HG03064 (cell line): ENCODE measurements at regions not wholly inside any gene's neighbourhood (a gene's known extent, or its start where the extent isn't known, plus 50 kb on each side); places are given as distances from the start of the nearest gene placed in this dataset.

Experiments used
- ATAC-seq: cut with Tn5 transposase; IDR thresholded peaks from one replicate; pipeline ENCODE4 v1.9.1; 2021; ENCODE audit warnings: low read depth; ENCODE audit not compliant: unreplicated experiment

- no peak for ATAC-seq
These were observed 253.4 kb downstream of the SLITRK6 start for GRCh38 chr13:85545771-85546170.

GRCh38 chr13:85544756-85545155 lies 254.5 kb downstream of the SLITRK6 start:
- ATAC-seq, result no peak

DNA sequence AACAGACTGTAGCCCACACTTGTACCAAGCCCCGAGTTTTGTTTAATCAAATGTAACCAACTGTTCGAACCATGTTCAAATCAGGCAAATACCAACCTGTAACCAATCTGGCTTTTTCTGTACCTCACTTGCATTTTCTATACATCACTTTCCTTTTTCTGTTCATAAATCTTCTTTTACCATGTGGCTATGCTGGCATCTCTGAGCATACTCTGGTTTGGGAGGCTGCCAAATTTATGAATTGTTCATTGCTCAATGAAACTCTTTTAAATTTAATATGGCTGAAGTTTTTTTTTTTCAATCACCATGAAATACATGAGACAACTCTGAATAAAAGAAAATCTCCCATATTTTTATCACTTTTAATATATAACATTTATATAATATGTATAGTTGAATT lies 256.1 kb downstream of the SLITRK6 start:
- ATAC-seq, result no peak

GRCh38 chr13:85541476-85541875 lies 257.7 kb downstream of the SLITRK6 start:
- no peak for ATAC-seq

- ATAC-seq, result no peak
These were observed 260.3 kb downstream of the SLITRK6 start for GRCh38 chr13:85538957-85539356.

- ATAC-seq, result no peak
These were observed 261.6 kb downstream of the SLITRK6 start for GRCh38 chr13:85537601-85538000.

- no peak for ATAC-seq
These were observed 262.5 kb downstream of the SLITRK6 start for GRCh38 chr13:85536706-85537105.

GRCh38 chr13:85535316-85536084 lies 263.7 kb downstream of the SLITRK6 start:
- ATAC-seq, result no peak

DNA sequence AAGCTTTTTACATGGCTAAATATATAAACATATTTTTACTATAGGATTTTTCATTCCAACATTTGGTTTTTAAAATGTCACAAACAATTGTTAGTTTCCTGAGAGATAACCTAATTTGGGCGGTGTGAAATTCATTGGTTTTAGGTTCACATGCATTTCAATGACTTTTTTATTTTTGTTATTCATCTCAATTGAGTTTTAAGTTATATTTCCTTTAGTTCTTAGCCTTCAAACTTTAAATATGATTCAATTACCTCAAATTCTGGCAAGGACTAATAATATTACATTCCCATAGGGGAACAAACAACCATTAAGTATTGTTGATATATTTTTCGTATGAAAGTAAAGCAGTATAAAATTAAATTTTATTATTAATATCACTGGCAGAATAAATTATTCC lies 265.3 kb downstream of the SLITRK6 start:
- ATAC-seq, result no peak

DNA sequence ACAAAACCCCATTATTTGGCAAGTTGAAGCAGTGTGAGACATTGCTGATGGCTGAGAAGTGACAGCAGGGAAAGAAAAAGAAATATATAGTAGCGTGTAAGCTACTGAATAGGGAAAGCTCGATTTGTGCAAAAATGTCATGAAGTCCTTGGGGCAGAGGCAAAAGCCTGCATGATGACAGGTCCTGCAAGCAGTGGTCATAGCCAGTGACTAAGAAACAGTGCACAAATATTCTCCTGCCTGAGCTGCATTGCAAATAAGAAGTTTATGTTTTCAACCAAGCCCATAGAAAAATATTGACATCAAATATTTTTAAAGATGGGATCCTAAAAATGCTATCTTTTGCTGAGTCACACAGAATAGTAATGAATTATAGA lies 270.0 kb downstream of the SLITRK6 start:
- ATAC-seq, result no peak

DNA sequence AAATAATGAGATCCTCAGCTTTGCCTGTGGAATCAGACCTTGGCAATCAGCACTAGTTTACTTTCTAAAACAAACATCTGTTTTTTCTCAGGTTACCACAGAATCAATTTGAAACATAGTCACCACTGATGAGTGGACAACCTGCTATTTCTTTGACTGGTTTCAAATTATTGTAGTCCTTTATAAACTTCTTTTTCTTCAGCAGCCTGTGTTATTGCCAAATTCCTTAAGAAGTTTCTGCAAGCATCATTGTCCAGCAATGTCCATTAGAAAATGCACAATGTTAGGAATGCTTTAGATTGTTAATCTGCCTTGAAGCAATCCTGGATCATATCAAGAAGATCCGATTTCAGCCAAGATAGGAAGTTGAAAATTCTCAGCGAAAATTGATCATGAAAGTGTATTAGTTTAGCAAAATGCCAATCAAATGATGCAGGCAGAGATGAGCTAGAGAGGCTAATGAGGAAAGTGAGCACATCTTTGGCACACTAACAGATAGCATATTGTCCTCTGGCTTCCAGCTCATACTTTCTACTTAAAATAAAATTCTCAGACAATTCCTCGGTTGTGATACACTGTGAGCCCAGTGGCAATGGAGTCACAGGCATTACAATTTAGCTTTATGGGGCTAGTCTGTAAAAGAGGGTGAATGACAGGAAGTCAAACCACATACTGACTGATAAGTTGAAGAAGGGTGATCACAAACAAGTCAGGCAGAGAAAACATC lies 270.6 kb downstream of the SLITRK6 start:
- no peak for ATAC-seq

GRCh38 chr13:85527316-85527715 lies 271.9 kb downstream of the SLITRK6 start:
- no peak for ATAC-seq

DNA sequence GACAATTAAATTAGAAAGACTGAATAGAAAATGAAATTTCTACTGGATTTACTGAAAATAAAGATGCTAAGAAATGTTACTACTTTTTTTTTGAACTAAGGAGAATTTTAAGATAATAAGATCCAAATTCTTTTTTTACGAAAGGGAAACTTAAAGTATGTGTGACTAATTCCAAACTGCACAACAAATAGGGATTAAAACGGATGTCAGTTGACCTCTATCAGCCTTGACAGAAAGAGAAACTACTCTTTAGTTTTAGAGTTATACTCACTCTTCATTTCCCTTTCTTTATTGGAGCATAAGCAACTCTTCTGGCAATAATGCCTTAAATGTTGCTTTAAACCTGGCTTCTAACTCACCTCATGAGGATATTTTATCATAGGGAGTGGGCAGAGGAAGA lies 273.8 kb downstream of the SLITRK6 start:
- no peak for ATAC-seq

DNA sequence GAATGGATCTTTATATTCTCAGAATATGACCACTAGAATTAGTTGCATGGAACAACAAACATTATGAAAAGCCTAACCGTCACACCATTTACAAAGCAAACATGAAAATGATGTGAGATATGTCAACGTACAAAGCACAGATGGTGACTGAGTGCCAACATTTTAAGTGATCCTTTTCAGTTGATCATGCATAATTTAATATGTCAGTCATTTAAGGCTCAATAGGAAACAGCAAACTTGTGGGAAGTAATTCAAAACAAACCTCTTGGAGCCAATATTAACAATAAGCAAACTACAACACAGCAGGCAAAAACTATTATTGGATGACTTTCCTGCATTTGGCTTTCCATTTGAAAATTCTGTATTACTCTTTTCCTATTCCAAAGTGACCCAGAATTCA lies 277.6 kb downstream of the SLITRK6 start:
- ATAC-seq, result no peak

GRCh38 chr13:85520445-85520844 lies 278.8 kb downstream of the SLITRK6 start:
- ATAC-seq, result no peak

DNA sequence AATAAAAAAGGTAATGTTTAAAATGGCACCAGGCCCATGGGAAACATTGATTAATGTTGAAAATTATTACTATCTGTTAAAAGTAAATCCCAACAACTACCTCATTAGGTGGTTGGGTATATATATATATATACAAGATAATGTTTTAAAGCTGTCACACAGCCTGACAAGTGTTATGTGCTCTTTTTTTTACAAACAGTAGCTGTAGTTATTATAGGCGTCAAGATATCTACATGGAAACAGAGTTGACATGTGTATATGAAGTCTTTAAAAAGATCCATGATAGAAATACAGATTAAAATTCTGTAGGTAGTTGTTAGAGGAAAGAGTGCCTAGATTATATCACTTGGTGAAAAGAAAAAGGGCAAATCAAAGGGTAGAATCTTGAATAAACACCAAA lies 279.9 kb downstream of the SLITRK6 start:
- no peak for ATAC-seq

DNA sequence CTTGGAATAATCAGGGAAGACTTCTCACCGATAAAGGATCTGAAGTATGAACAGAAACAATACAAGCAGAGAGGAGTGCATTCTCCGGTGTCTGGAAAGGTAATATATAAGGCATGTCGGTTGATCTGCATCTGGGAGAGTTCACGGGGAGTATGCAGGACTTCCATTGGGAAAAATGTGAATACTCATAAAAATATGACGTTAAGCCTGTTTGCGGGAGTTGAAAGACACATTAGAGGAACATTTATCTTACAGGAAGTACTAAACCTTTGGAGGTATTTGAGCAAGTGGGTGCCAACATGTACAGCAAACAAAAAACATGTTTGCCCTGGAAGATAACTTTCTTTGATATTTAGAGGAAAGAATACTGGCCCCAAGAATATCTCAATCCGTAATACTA lies 286.8 kb downstream of the SLITRK6 start:
- ATAC-seq, result no peak

DNA sequence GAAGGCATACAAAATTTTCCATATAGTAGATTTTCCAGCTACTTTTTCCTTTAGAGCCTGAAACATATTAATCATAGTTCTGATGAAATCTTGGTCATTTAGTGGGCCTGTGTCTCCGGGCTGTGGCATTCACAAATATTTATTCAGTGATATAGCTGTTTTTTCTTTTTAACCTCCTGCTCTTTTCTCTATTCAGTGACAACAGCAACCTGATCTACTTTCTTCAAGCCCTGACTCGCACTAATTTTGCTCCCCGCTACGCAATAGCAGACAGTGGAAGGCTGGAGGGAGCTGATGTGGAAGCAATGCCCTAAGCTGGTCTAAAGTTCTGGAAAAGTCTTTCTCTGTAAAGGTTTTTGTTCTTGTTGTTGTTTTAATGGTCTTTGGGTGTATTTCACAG lies 289.7 kb downstream of the SLITRK6 start:
- no peak for ATAC-seq

DNA sequence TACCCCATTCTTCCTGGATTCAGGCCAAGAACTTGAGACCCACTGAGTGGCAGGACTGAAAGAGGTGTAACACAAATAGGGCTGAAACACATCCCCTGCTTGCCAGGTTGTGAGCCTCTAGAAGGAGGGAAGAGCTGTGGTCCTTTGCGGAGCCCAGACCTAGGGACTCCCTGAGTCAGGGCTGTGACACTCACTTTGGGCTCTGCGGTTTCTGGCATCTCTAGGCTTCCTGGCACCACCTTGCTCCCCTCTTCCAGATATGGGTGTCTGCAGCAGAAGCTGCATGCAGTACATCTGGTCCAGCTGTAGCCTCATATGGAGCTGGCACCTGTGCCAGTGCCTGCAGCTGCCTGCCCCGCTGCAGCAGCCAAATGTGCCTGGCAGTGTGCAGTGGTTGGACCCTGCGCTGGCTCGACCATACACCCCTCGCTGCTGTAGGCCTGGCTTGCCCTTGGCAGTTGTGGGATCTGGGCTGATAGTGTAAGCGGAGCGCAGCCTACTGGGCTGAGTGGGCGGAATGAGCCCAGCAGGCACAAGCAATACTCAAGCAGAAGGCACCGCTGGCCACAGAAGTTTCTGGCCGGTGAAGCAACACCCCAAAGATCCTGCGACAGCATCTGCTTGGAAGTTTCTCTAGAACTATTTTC lies 290.4 kb downstream of the SLITRK6 start:
- no peak for ATAC-seq

DNA sequence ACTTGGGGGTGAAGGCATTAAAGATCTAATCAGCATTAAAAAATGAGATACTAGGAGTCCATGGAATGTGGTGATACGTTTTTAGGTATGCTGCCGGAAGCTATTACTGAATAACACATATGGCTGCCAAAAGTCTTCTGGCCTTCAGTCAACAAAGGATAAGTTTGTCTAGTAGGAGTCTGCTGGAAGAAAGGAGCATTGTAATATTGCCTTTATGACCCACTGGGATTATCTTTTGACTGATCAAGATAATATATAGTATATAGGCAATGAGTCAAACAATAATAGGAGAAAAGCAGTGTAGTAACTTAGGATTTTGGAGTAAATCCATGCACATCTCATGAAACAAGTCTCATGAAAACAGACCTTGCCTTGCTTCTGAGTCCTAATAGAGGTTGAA lies 295.4 kb downstream of the SLITRK6 start:
- ATAC-seq, result no peak

DNA sequence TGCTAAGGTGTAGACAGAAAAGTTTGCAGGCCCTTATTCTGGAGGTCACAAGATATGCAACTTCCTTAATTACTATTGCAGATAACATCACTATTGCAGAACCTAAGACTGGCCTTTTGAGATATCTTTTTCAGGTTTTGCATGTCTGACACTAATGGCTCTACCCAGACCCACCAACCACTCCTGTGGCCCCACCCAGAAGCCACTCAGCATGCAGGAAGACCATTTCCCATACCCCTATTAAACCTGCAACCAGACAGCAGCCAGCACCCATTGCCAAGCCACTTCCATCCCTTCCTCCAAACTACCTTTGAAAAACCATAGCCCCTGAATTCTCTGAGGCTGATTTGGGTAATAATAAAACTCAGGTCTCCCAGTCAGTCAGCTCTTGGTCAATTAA lies 297.6 kb downstream of the SLITRK6 start:
- ATAC-seq, result no peak
